GM18508 (cell line): ENCODE measurements at regions not wholly inside any gene's neighbourhood (a gene's known extent, or its start where the extent isn't known, plus 50 kb on each side); places are given as distances from the start of the nearest gene placed in this dataset.
"Not testable (repeated sequence)": the region's sequence is repeated elsewhere in the genome, so short reads cannot be mapped to it uniquely, and the experiment has no call there.

Source experiments
- ATAC-seq: cut with Tn5 transposase; IDR thresholded peaks from one replicate; pipeline ENCODE4 v1.9.1; 2021; ENCODE audit warnings: moderate number of reproducible peaks; ENCODE audit not compliant: insufficient read depth, unreplicated experiment

GRCh38 chr1:66424530-66424929 is 109.4 kb upstream of the SGIP1 start:
- ATAC-seq, result not testable (repeated sequence)

DNA sequence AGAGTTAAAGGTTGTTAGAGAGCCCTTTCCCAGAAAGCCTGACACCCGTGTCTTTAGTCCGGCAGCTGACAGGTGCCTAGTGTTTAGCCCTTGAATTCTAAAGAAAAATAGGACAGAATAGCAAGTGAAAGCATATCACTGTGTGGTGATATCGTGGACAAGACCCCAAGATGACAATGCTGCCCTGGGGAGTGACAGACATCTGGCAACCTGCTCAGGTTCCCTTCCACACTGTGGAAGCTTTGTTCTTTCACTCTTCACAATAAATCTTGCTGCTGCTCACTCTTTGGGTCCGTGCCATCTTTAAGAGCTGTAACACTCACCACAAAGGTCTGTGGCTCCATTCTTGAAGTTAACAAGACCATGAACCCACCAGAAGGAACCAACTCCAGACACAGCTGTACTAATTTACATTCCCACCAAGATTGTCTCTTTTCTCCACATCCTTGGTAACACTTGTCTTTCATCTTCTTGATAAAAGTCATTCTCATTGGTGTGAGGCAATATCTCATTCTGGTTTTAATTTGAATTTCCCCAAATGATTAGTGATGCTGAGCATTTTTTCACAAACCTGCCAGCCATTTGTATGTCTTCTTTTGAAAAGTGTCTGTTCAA is 107.6 kb upstream of the SGIP1 start:
- no peak for ATAC-seq

DNA sequence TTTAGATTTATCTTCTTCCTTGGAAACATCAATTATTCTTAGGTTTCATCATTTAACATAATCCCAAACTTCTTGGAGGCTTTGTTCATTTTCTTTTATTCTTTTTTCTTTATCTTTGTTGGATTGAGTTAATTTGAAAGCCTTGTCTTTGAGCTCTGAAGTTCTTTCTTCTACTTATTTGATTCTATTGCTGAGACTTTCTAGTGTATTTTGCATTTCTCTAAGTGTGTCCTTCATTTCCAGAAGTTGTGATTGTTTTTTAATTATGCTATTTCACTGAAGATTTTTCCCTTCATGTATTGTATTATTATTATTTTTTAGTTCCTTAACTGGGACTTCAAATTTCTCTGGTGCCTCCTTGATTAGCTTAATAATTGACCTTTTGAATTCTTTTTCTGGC is 103.1 kb upstream of the SGIP1 start:
- not testable (repeated sequence) for ATAC-seq

DNA sequence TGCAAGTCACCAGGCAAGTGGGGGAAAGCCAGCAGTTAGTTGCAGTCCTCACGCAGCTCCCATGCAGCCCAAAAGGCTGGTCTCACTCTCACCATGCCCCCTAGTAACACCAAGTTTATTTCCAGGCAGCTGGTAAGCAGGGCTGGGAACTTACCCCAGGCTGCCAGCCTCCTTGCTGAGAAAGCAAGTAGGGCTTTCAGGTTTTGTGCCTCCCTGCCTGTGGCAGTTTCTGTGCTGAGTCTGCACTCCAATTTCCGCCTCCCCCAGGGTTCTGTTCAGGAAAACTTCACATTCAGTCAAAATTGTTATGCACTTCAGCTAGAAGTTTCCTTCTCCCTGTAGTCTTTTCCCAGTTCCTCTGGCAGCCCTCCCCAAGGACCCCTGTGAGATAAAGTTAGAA is 102.0 kb upstream of the SGIP1 start:
- ATAC-seq, result no peak

DNA sequence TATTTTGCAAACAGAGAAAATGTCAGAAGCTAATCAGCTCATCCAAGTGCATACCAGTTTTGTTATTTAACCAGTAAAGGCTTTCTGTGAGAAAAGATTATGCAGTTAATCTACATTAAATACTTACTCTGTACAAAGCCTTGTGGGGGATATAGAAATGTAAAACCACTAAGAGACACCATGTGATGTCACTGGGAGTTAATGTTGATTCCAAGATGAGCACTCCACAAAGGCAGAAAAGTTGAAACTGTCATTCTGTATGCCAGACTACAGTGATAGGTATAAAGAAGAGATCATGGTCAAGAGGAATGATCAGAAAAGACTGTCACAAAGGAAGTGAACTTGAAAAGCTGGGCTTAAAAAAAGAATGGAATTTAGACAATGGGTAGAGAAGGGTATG is 100.3 kb upstream of the SGIP1 start:
- no peak for ATAC-seq

DNA sequence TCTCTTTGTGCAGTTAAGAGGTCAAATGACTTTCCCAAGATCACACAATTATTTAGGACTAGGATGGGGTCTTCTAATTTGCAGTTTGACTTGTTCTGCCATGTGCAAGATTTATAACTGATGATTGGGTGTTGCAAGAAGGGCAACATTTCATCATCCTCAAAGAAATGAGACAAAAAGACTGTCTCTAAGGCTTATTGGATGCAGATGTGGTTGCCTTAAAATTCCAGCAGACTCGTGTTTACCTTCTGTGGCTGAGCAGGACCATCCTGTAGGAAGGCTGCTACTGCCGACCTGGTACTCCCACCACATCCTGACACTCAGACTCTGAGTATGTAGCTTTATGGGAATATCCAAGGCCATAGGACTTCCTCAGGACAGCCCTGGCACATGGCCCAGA is 99.9 kb upstream of the SGIP1 start:
- no peak for ATAC-seq

GRCh38 chr1:66435541-66435940 is 98.4 kb upstream of the SGIP1 start:
- no peak for ATAC-seq

- peak; percentile 51 for ATAC-seq
These were observed 97.4 kb upstream of the SGIP1 start for GRCh38 chr1:66436378-66437135.

DNA sequence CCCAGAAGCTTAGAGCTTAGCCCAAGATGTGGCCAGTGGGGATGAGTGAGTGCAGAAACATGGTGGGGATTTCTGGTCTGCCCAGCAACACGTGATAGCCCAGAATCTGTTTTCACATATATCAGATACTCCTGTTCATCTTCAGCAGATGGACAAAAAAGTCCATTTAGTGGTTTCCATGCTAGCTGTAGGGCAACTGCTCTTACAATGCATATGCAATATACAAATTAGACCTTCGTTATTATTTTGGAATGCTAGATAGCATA is 96.9 kb upstream of the SGIP1 start:
- no peak for ATAC-seq

DNA sequence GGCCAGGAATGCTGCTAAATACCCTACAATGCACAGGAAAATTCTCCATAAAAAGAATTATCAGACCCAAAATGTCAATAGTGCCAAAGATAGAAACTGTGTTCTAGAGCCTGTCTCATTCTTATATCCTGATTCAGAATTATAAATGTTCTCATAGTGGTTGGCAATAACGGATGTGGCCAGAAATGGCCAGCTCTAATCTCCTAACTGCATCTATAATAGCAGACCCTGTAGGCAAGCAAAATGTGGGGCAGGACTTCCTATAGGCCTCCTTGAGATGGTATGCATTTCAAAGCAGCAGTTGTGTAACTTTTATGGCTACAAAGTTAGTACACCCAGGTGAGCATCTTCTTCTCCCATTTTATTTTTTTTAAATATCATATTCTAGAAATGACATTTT is 95.9 kb upstream of the SGIP1 start:
- ATAC-seq, result no peak

DNA sequence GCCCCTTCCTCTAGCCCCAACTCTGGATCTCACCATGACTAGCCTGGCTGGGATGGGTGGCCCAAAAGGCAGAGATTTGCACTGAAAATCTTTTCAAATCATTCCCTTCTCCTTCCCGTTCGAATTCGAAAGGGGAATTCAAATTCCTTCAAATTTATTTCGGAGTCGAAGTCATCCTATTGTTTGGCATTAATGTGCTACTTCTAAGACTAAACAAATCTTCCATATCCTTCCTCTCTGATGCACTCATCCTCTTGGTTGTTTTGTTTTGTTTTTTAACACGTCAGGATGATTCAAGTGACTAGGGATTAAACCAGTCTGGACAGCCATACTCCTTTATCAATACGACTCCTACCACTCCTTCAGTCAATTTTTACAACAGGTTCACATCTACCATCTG is 95.5 kb upstream of the SGIP1 start:
- no peak for ATAC-seq

DNA sequence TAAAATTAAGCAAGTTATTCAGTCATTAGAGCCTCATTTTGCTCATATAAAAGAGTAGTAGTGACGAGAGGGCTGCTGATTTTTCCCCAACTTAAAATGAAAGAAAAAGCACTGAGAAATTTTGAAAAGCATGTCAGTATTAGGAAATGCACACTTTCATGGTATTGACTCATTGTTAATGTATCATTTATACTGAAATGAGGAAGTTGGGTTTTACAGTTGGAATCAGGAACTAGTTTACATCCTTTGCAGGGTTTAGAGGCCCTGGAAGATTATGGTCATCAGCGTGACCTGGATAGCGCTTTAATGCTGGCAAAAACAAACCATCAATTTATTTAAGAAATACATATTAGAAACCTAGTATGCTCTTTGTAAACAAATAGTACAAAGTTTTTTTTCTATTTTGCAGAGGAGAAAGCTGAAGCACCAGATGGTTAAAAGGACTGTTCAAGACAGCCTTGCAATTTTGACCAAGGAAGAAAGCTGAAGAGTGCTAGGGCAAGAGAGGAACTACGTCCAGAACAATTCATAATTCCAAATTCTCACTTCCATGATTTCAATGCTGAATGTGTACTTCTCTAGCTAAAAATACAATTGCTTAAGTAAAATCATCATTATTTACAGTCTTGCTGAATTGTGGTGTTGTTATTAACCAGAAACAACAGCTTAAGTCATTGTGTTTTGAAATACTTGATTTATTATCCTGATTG is 94.8 kb upstream of the SGIP1 start:
- ATAC-seq, result peak; percentile 68

DNA sequence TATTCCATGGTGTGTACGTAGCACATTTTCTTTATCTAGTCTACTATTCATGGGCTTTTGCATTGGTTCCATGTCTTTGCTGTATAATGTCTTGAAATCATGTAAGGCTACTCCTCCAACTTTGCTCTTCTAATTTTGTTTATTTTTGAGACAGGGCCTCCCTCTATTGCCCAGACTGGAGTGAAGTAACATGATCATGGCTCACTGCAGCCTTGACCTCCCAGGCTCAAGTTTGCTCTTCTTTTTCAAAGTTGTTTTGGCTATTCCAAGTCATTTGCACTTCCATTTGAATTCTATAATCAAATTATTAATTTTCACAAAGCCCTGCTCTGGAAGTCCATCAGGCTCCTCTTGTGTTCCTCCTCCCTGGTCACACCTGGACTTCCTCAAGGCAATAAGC is 90.2 kb upstream of the SGIP1 start:
- no peak for ATAC-seq

DNA sequence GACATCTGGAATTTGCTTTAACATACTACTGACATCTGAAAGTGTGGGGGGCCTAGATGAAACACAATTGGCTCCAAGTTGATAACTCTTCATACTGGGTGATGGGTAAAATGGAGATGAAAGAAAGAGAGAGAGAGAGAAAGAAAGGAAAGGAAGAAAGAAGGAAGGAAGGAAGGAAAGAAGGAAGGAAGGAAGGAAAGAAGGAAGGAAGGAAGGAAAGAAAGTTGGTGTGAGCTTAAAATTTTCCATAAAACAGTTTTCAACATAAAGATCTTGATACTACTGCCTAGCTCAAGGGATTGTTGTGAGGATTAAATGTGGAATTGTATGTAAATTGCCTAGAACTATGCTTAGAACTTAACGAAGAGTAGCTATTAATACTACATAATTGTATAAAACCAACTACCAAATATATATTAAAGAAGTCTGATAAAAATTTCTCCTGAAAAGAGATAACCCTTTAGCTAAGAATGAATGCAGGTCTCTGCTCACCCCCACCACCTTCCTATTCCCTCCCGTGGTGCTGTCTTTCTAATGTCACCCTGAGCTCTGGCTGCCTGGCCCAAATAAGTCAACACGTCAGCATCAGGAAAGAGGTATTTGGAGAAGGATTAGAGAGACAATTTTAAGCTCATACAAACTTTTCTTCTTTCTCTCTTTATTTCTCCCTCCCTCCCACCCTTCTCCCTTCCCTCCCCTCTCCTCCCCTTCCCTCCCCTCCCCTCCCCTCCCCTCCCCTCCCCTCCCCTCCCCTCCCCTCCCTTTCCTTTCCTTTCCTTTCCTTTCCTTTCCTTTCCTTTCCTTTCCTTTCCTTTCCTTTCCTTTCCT is 89.3 kb upstream of the SGIP1 start:
- no peak for ATAC-seq

DNA sequence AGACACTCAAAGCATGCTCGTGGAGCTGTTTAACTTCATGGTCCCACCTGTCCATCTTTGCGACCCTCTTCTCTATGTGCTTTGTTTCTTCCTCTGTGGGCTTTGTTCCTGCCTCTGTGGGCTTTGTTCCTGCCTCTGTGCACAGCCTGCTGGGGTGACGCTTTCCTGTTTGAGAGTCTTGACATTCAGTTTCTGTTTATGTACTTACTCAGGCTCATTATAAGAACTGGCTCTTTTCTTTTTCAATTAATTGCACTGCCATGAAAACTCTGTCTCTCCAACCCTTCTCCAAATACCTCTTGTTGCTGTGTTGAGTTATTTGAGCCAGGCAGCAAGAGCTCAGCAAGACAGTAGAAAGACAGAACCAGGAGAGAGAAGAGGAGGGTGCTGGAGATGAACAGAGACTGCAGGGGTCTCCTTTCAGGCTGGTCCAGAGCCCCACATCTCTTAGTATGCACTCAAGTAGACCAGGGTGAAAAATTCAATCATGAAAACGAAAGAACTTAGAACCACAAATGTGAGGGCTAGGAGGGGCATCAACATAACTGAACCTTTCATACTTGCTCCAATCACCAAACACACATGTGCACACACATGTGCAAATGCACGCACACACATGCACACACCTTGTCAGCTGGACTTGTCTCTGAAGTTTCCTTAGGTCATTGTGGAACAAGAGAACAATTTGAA is 88.3 kb upstream of the SGIP1 start:
- peak; percentile 41 for ATAC-seq

DNA sequence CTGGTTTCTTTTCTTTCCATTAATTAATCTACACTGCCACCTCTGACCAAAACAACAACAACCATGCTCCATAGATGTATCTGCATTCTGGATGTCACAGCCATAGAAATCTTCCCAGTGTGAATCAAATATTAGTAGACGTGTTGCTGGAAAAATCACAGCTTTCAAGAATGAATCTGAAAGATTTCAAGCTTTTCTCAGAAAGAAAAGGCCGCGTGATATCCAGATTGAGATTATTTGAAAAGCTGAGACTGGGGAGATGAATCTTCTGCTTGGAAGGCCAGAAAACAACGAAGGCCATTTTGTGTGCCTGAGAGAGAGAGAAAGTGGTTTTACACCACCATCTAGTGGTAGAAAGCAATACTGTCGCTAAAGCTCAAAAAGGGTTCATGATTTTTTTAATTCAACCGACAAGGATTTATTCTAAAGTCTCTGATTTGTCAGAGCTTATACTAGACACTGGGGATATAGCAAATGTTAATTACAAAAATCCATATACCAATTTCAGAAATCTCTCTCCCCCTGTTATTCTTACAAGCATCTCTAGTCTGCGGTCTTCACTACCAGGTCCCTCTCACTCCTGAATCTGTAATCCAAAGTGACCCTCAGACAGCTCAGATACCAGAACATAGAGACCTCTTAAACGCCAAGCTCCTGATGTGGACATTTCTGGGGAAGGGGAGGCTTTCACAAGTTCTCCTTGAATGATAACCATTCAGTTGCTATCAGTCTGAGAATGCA is 87.5 kb upstream of the SGIP1 start:
- ATAC-seq, result peak; percentile 37

DNA sequence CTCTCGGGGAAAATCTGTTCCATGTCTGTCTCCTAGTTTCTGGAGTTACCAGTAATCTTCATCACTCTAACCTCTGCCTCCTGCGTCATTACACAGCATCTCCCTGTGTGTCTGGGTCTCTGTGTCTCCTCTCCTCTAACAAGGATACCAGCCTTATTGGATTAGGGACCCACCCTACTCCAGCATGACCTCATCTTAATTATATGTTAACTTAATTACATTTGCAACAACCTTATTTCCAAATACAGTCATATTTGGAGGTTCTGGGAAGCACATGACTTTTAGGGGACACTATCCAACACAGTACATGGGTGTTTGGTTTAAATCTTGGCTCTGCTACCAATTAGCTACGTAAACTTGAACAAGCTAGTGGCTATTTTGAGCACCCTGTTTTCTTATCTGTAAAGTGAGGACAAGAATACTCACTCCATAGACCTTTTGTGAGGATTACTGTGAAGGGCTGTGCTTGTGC is 83.9 kb upstream of the SGIP1 start:
- no peak for ATAC-seq

DNA sequence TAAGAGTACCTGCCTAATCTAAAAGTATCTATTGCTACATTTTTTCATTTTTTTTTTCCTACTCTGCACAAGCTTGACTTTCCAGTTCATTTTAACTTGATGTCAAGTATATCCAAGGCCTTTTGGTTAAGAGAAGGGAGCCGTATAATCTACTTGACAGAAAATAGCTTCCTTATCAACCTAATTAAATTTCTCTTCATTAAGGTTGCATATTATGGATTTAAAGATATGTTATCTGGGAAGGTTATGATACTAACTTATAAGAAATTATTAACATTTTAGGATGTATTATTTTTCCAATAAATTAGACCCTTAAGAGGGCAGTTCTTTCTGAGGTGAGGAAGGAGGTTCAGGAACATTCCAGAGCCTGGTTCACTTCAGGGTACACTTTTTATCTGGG is 83.1 kb upstream of the SGIP1 start:
- no peak for ATAC-seq

DNA sequence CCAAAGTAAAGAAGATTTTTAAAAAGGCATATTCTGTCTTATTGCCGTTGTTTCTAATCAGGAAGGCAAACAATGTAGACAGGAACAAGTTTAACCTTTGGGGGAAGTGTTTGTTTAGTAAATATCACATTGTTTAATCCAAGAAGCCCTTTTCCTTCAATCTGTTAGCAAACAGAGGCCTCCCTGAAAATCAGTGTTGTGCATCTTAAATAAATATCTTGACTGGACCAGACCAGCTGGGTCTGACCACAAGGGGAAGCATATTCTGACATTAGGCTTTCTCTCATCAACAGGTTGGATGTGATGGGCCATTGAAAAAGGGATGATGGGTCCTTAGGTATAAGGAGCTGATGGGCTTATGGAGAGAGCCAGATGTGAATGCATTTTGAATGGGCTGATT is 81.8 kb upstream of the SGIP1 start:
- ATAC-seq, result no peak

DNA sequence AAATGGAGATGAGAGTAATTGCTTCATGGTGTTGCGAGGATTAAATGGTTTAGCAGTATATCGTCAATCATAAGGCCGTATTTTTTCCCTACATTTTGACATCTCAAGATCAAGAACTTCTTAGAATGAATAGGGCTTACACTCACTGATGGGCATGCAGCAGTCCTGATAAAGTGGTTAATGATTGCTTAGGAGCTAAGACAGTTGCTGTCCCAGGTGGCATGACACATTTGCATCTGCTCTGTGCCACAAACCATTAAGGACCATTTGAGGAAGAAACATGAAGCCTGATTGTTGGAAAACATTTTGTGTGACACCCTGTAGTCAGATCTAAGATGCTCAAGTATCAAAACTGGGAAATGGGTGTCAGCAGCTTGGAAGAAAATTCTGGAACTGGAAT is 81.0 kb upstream of the SGIP1 start:
- ATAC-seq, result peak; percentile 52
